Fibroblast of skin of right biceps (primary cell): ENCODE measurements at regions not wholly inside any gene's neighbourhood (a gene's known extent, or its start where the extent isn't known, plus 50 kb on each side); places are given as distances from the start of the nearest gene placed in this dataset.
"Not testable (repeated sequence)": the region's sequence is repeated elsewhere in the genome, so short reads cannot be mapped to it uniquely, and the experiment has no call there.

Experiments used
- DNase-seq: peaks from one replicate; pipeline ENCODE4 v3.0.0-alpha.2; 2013

DNA sequence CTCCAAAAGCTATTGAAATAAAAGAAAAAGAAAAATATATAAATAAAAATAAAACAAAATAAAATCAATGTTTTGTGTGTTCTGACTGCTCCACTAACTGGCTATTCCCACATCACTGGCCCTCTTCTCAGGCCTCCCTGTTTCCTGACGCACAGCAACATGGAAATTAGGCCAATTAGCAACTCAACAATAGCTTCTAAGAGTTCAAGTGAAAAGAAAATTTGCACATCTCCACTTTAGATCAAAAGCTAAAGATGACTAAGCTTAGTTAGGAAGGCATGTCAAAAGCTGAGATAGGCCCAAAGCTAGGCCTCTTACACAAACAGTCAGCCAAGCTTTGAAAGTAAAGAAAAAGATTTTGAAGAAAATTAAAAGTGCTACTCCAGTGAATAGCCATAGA lies 200.8 kb downstream of the DUSP6 start:
- no peak for DNase-seq

DNA sequence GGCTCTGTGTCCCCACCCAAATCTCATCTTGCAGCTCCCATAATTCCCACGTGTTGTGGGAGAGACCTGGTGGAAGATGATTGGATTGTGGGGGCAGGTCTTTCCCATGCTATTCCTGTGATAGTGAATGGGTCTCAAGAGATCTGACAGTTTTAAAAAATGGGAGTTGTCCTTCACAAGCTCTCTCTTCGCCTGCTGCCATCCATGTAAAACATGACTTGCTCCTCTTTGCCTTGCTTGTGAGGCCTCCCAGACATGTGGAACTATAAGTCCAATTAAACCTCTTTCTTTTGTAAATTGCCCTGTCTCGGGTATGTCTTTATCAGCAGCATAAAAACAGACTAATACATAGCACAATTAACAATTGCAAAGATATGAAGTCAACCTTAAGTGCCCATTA lies 201.5 kb downstream of the DUSP6 start:
- not testable (repeated sequence) for DNase-seq

GRCh38 chr12:89140602-89141238 lies 211.6 kb downstream of the DUSP6 start:
- peak; percentile 67 for DNase-seq

DNA sequence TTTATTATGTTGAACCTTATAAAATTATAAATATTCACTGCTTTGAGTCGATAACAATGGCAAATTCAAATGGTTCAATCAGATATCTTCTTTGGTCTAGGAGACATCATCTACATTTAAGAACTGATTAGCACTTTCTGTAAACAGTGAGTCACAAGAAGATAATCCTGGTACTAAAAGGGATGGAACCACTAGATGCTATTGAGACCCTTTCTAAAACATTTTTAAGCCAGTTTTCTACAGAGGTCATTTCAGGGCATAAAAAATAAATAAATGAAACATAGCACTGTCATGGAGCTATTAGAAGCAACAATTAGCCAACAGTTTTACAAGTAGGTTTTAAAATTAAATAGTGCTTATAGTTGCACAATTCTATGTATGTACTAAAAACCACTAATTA lies 212.2 kb downstream of the DUSP6 start:
- no peak for DNase-seq

GRCh38 chr12:89139390-89139789 lies 212.9 kb downstream of the DUSP6 start:
- no peak for DNase-seq

DNA sequence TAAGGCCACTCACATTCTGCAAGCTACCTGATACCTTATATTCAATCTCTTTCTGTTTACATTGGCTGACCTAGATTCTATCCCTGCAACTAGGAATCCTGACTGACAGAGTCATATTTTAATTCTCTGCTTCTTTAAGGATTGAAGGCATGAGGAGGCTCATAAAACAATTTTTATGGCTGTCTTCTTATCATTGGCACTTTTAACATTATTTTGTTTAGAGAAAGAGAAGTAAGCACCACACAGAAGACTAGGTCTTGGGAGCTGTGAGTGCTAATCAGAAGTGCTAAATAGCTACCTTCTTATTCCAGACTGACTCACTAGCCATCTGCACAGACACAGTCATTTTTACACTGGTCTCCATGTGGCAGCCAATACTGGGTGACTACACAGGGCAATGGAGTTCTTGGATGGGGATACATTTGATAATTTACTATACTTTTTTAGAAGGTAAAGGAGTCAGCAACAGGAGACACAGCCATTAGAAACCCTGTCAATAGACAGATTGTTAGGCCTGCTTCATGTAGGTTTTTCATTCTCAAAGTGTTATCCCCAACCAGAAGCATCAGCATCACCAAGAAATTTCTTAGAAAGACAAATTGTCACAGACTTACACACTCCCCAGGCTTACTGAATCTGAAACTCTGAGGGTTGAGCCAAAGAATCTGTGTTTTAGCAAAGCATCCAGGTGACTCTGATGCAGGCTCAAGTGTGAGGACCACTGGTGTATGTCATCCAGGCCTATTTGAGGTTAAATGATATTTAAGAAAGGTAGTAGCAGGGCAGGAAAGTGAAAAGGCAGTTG lies 214.1 kb downstream of the DUSP6 start:
- DNase-seq: peak; percentile 43

DNA sequence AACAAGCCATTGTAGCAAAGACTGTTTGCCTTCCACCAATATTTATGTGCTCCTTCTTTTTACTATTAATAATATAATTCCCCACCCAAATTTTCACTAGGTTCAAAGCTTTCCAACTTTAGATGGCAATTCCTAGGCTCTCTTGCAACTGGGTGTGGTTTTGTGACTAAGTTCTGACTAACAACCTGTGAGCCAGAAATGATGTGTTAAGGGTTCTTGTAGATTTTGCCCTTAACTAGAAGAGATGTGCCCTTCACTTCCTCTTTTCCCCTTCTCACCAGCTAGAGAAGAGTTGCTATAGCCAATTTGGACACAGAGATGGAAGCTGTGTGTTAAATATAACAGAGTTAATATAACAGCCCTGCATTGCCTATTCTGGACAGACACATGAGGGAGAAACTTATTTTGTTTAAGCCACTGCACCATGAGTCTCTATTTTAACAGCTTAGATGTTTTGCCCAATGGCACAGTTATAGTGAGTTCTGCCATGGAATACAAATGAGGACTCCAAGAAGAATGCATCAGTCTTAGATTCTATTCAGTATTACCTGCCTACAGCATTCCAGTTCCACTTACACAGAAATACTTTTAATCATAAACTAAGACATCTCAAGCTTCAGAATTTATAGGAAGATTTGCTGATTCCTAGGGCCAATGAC lies 216.2 kb downstream of the DUSP6 start:
- DNase-seq: peak; percentile 50

GRCh38 chr12:89134213-89134770 lies 218.0 kb downstream of the DUSP6 start:
- no peak for DNase-seq

GRCh38 chr12:89129167-89129870 lies 223.0 kb downstream of the DUSP6 start:
- DNase-seq: no peak

DNA sequence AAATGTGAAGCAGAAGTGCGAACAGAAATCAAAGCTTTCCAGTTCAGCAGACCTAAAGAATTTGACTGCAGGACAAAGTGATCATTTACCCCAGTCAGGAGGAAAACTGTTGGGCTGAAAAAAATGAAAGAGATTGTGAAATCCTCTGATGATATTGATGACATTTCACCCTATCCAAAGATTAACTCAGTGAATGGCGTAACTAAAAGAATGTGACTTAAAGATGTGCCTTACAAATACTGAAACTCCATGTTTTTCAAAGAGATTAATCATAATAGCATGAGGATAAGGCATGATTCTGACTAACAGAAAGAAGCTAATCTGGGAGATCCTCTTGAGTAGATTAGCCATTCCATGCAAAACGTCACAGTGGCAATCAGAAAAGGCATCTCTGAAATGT lies 225.6 kb downstream of the DUSP6 start:
- DNase-seq: peak; percentile 34

- no peak for DNase-seq
These were observed 229.4 kb downstream of the DUSP6 start for GRCh38 chr12:89122852-89123251.

- no peak for DNase-seq
These were observed 234.8 kb downstream of the DUSP6 start for GRCh38 chr12:89117448-89118034.

DNA sequence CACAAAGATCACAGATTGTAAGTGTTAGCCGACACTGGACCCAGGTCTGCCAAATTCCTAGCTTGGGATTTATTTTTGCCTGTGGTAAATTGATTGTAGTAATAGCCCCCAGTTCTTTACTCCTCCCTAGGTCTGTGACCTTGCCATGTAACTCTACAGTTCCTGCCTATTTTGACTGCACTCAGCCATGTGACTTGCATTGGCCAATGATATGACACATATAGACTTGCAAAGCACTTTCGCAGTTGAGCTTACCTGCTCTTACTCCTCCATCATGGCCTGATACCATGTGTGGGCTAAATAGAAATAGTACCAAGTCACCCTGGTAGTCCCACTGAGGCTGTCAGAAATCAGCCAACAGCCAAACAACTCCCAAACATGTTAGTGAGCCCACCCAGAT lies 240.3 kb downstream of the DUSP6 start:
- no peak for DNase-seq

DNA sequence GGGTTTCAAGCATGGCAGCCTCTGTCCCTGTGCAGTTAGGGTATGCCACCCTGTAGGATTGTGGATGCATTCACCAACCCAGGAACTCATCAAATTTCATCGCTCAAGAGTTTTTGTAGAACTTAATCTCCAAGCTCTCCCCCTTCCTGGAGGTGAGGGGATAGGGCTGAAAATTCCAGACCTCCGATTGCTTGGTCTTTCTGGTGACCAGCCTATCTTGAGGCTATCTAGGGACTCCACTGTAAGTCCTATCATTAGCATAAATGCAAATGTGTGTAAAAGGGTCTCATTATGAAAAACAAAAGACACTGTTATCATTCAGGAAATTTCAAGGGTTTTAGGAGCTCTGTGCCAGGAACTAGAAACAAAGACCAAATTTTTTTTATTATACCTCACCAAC lies 244.0 kb downstream of the DUSP6 start:
- DNase-seq: no peak

GRCh38 chr12:89106950-89107349 lies 245.4 kb downstream of the DUSP6 start:
- DNase-seq: no peak

- no peak for DNase-seq
These were observed 247.1 kb downstream of the DUSP6 start for GRCh38 chr12:89105243-89105642.

- no peak for DNase-seq
These were observed 248.5 kb downstream of the DUSP6 start for GRCh38 chr12:89103831-89104230.

DNA sequence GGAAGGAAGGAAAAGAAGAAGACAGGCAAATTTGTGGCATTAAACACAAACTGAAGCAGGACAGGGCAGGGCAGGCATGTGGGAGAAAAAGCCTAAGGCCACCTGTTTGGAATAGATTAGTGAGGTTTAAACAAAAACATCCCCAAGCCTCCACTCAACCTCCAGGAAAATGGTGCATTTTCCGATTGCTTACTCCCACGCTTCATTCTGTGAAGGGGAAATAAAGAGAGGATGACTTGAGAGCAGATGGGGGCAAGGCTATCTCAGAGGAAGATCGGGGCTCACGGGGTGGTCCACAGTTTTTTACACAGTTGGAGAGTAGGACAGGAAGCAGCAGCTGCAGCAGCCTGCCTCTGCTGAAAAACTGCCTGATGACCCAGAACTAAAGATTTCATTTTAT lies 250.9 kb downstream of the DUSP6 start:
- no peak for DNase-seq

DNA sequence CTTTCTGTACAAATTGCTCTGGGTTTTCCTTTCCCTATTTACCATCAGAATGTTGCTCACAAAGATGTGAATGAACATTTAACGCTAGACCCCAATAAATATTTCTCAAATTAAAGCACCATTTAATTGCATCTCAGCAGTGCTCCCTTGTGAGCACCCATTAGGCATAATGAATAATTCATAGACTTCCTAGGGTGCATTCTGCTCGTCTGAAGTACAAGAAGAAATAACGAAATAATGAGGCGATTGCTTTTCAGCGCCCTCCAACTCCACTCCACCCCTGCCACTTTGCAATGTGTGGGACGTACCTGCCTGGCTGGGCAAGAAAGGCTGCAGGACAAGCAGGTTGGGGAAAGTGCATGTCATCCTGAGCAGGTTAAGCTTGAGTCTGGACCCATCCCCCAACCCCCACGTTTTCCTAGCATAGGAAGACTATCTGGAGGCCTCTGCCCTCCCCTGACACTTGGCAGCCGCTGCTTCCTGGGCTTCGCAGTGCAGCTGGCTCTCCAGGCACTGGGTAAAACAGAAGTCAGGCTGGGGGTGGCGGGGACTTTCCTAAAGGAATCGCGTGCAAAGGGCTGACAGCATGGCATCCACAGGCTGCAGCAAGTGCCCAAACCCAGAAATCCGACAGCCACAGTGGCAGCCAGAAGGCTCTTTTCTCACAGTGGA lies 253.7 kb downstream of the DUSP6 start:
- no peak for DNase-seq

DNA sequence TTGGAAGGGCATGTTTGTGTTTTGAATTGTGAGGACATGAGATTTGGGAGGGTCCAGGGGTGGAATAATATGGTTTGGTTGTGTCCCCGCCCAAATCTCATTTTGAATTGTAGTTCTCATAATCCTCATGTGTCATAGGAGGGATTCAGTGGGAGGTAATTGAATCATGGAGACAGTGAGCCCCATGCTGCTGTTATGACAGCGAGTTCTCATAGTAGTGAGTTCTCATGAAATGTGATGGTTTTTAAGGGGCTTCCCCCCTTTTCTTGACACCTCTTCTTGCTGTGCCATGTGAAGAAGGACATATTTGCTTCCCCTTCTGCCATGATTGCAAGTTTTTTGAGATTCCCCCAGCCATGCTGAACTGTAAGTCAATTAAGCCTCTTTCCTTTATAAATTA lies 260.0 kb downstream of the DUSP6 start:
- no peak for DNase-seq

DNA sequence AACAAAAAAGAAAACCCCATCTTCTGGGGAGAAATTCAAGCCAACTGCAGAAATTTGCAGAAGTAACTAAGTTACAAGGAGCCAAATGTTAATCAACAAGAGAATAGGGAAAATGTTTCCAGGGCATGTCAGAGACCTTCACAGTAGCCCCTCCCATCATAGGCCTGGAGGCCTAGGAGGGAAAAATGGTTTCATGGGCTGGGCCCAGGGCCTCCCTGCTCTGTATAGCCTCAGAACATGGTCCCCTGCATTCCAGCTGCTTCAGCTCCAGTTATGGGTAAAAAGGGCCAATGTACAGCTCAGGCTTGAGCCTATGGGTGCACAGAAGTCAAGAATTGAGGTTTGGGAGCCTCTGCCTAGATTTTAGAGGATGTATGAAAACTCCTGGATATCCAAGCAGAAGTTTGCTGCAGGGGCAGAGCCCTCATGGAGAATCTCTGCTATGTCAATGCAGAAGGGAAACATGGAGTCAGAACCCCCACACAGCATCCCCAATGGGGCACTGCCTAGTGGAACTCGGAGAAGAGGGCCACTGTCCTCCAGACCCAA lies 260.9 kb downstream of the DUSP6 start:
- no peak for DNase-seq

- DNase-seq: no peak
These were observed 263.0 kb downstream of the DUSP6 start for GRCh38 chr12:89089264-89089663.
